PC-3 (cell line): ENCODE measurements at regions not wholly inside any gene's neighbourhood (a gene's known extent, or its start where the extent isn't known, plus 50 kb on each side); places are given as distances from the start of the nearest gene placed in this dataset.

Source experiments
- EZH2 ChIP-seq: fragments of 300-600 bp; sonication (generic); IDR thresholded peaks from one replicate; pipeline ENCODE4 v1.6.1; 2017; ENCODE audit warnings: antibody characterized with exemption, mild to moderate bottlenecking, low read length; ENCODE audit not compliant: unreplicated experiment
- TF ChIP-seq, protein P1 (sequence below): fragments of 300-600 bp; sonication (generic); conservative IDR thresholded peaks from 2 replicates; pipeline ENCODE4 v1.5.1; 2017; ENCODE audit warnings: antibody characterized with exemption, low read depth, mild to moderate bottlenecking, low read length

- TF ChIP-seq, protein P1, sequence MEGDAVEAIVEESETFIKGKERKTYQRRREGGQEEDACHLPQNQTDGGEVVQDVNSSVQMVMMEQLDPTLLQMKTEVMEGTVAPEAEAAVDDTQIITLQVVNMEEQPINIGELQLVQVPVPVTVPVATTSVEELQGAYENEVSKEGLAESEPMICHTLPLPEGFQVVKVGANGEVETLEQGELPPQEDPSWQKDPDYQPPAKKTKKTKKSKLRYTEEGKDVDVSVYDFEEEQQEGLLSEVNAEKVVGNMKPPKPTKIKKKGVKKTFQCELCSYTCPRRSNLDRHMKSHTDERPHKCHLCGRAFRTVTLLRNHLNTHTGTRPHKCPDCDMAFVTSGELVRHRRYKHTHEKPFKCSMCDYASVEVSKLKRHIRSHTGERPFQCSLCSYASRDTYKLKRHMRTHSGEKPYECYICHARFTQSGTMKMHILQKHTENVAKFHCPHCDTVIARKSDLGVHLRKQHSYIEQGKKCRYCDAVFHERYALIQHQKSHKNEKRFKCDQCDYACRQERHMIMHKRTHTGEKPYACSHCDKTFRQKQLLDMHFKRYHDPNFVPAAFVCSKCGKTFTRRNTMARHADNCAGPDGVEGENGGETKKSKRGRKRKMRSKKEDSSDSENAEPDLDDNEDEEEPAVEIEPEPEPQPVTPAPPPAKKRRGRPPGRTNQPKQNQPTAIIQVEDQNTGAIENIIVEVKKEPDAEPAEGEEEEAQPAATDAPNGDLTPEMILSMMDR, result no peak; the same call in 1 of the 2 replicates
- TF ChIP-seq EZH2, result no peak
Observed at GRCh38 chr6:16953446-16953845, 148.4 kb upstream of the STMND1 start.
